ENCODE measurements at regions not wholly inside any gene's neighbourhood (a gene's known extent, or its start where the extent isn't known, plus 50 kb on each side); places are given as distances from the start of the nearest gene placed in this dataset.

DNA sequence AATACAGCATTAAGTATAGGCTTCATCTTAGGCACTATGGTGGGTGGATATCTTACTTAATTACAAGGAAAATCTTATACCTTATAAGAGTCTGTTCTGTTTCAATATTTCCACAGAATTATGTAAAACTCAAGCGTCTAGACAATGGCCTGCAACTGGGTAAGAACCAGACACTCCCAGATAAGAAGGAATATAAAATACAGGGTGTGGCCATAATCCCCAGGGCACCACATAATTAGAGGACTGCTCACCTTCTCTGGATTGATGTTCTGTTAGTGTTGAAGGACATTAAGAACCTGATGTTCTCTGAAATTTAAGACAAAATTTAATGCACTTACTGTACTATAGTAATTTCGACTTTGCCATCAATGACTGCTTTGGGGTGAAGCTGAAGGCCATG is 198.2 kb upstream of the ARSJ start:
- no peak for DNase-seq (ENCODE audit: low spot score)

- no peak for DNase-seq (ENCODE audit: low spot score)
Observed at GRCh38 chr4:114178392-114178791, 198.9 kb upstream of the ARSJ start.

DNA sequence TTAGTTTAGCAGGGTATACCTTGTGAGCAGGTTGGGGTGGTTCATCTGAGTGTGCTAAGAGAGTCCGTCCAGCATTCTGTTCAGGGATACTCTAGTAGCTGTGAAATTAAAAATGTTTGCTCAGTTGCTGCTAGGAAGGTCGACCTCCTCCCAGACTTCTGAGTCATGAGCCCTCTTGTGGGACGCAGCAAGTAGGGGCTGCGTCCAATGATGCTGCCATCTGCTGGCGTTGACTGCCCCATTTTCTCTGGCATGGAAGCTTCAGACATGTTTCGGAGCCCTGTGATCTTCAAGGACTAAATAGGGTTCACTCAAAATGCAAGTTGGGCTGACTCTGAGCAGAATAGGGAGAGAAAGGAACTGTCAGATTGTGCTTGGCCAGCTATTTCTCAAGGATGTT is 201.0 kb upstream of the ARSJ start:
- peak; percentile 64 for DNase-seq (ENCODE audit: low spot score)

DNA sequence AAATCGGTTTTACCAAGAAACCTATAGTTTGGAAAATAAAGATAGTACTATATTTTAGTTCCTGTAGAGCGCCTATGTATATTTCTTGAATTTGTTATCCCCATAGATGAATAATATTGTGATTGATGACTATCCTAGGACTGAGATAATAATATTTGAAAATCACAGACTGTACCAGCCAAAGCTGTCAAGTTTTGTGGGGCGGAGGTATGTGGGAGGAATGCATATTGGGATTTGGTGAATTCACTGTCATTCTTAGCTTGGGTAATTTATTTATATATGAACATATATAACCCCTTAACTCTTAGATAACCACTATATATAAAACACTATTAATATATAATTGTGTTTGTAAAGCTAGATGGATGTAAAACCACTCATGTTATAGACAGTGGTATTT is 205.5 kb upstream of the ARSJ start:
- no peak for DNase-seq (ENCODE audit: low spot score)

DNA sequence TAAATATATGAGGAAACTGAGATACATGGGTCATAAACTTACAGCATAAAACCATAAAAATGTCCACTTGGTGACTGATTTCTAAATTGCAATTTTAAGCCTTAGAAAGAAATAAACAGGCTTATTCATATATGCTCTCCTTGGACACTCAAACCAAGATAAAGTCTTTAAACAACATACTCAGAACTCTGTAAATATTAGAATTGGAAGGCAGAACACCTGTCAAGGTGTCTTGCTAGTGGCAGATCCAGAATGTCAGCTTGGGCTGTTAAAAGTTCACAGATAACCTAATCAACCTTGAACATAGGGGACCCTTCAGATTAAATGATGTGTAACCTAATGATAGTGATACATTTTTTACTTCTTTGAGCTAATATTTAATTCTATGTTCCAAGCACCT is 208.1 kb upstream of the ARSJ start:
- no peak for DNase-seq (ENCODE audit: low spot score)

GRCh38 chr4:114191496-114191895 is 212.0 kb upstream of the ARSJ start:
- DNase-seq (ENCODE audit: low spot score) = no peak

DNA sequence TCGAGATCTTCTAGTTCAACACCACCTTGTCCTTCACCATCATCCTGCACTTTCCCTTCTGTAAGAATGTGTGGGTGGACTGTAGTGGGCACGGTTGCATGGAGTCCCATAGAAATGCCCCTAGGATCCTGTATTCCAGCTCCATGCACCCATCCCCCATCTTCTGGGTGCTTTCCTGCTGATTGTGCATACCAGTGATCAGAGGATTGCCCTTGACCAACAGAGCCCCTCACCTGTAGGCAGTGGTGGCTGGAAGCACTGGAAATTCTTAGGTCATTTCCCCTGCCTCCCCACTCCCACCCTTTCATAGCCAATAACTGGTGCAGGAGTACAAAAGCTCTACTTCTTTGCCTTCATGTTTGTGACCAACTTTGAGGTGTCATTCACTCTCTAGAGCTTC is 213.4 kb upstream of the ARSJ start:
- no peak for DNase-seq (ENCODE audit: low spot score)

GRCh38 chr4:114193624-114194399 is 214.4 kb upstream of the ARSJ start:
- no peak for DNase-seq (ENCODE audit: low spot score)

DNA sequence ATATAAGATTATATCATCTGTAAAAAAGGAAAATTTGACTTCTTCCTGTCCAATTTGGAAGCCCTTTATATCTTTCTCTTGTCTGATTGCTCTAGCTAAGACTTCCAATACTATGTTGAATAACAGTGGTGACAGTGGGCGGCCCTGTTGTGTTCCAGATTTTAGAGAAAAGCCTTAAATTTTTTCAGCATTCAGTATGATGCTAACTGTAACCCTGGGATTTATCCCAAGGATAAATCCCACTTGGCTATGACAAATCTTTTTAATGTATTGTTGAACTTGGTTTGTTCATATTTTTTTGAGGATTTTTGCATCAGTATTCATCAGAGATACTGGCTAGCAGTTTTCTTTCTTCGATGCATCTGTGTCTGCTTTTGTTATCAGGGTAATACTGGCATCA is 217.2 kb upstream of the ARSJ start:
- no peak for DNase-seq (ENCODE audit: low spot score)

GRCh38 chr4:114200026-114200425 is 220.6 kb upstream of the ARSJ start:
- DNase-seq (ENCODE audit: low spot score) = no peak

DNA sequence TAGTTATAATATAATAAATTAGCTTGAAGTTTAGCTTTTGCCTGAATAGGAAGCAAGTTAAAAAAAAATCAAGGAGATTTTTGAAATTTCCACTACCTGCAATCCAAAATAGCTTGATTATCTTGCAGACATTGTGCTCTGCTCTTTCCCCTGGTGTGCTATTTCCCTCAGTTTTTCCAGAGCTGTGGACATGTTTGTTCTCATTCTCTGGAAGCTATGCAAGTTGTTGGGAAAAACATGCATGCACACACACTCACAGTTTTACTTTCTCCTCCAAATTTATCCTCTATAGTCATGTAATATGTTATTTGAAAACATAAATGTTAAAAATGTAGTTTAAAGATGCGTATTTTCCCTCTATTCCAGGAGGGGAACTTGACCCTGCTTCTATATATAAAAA is 225.8 kb upstream of the ARSJ start:
- no peak for DNase-seq (ENCODE audit: low spot score)

GRCh38 chr4:114208574-114209151 is 229.2 kb upstream of the ARSJ start:
- DNase-seq (ENCODE audit: low spot score) = no peak

DNA sequence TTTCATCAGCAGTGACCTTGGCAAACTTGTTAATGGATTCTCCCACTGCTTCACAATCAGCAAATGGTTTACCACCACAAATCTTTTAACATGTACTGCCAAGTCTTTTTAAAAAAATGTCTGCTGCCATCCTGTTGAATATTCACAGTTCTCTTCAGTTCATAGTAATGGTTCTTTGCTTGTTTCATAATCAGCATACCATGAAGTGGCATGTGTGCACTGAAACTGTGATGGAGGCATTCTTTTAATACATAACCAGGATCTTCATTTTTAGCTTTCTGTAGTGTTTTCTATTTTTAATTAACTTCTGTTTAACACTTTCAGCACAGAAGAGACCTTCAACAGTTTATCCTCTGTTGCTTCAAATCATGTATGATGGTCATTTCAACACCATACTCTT is 230.1 kb upstream of the ARSJ start:
- DNase-seq (ENCODE audit: low spot score) = no peak

- no peak for DNase-seq (ENCODE audit: low spot score)
Observed at GRCh38 chr4:114211556-114211955, 232.1 kb upstream of the ARSJ start.

GRCh38 chr4:114217150-114217817 is 237.8 kb upstream of the ARSJ start:
- DNase-seq (ENCODE audit: low spot score) = no peak

GRCh38 chr4:114223580-114223979 is 244.1 kb upstream of the ARSJ start:
- no peak for DNase-seq (ENCODE audit: low spot score)

DNA sequence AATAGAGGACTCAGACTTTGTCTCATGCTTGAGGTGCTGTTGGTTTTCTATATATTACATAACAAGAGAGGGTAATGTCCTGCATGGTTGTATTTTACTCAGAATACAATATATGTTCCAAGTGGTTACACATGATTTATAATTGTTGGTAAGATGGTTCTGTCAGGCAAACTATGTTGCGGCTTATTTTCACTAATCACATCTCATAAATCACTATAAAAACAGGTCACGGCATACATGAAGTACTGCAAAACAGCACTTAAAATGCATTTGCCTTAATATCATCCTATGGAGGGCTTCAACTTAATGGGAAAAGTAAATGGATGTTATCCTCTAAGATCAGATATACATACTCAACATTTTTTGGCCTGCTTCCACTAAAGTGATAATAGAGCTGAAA is 246.0 kb upstream of the ARSJ start:
- DNase-seq (ENCODE audit: low spot score) = no peak

DNA sequence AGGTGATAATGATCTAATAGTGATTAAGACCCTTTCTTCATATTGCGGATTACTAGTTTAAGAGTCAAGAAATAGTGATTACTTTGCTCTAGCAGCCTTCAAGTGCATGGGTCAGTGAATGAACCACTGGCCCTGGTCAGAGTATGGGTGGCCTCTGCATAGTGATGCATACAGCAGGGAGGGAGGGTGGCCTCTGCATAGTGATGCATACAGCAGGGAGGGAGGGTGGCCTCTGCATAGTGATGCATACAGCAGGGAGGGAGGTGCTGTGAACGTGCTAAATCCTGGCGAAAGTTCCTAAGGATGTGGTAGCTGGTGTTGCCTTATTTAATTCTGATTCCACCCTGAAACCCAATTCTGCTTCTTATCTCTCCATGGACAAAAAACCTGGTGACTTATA is 246.7 kb upstream of the ARSJ start:
- no peak for DNase-seq (ENCODE audit: low spot score)

DNA sequence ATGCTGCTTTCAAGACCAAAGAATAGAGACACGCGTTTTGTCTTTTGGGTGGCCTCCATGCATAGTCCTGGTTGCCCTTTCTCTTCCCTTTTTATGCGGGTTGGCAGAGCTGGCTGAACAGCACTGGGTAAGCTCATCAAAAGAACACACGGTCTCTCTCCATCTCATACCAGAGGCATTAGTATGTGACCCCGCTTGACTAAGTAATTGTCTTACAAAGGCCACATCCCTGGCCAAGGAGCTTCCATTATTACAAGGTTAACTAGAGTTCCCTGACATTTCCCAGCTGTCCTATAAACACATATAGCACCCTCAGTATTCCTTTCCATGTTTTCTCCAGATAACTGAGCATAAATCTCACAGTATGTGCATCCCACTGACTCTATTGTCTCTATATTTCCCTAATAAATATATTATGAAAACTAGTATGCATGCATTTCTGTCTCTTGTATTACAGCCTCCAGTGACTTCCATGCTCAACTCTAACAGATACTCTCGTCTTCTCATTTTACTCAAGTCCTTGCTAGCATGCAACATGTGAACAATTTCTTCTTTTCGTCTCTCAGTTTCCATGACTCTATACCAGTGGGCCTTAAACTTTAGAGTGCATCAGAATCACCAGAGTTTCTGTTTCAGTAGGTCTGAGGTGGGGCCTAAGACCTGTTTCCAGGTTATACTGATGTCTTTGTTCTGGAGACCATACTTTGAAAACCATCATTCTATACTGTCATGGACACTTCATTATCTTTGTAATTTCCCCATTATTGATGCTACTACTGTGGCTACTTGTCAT is 247.7 kb upstream of the ARSJ start:
- DNase-seq (ENCODE audit: low spot score) = no peak

- DNase-seq (ENCODE audit: low spot score) = no peak
Observed at GRCh38 chr4:114229706-114230105, 250.3 kb upstream of the ARSJ start.

- DNase-seq (ENCODE audit: low spot score) = no peak
Observed at GRCh38 chr4:114236171-114236769, 256.8 kb upstream of the ARSJ start.

DNA sequence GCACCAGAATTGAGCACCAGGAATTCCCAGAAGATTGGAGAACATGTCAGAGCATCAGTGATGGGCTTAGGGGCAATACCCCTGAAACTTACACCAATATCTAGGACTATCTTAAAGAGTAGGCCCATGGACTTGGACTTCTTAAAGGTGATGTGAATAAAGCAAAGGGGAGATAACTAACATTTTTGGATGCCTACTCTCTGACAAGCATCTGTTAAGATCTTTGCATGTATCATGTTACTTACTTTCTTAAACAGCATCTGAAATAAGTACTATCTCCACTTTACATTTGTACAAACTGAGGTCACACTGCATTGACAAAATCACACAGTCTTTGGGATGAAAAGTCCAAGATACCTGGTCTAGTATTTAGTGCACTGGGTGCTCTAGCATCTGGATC is 258.6 kb upstream of the ARSJ start:
- DNase-seq (ENCODE audit: low spot score) = no peak

Measured in NAMALWA (cell line).